Parathyroid adenoma (tissue), 2 donors: ENCODE measurements at regions not wholly inside any gene's neighbourhood (a gene's known extent, or its start where the extent isn't known, plus 50 kb on each side); places are given as distances from the start of the nearest gene placed in this dataset.
"Not testable (repeated sequence)": the region's sequence is repeated elsewhere in the genome, so short reads cannot be mapped to it uniquely, and the experiment has no call there.

Experiments used
- H2AFZ ChIP-seq: fragments of 300-600 bp; sonication (generic); one replicate; pipeline ENCODE4 v1.7.0; 2017; ENCODE audit warnings: antibody characterized with exemption, mild to moderate bottlenecking
- H3K27ac ChIP-seq: fragments of 300-600 bp; sonication (generic); one replicate; pipeline ENCODE4 v1.7.0; 2017
- H3K27me3 ChIP-seq: fragments of 300-600 bp; sonication (generic); one replicate; pipeline ENCODE4 v1.7.0; 2017; ENCODE audit warnings: low read length; ENCODE audit not compliant: control insufficient read depth, insufficient read depth
- H3K36me3 ChIP-seq: fragments of 300-600 bp; sonication (generic); one replicate; pipeline ENCODE4 v1.7.0; 2017; ENCODE audit warnings: low read length; ENCODE audit not compliant: control insufficient read depth, insufficient read depth
- H3K4me1 ChIP-seq: fragments of 300-600 bp; sonication (generic); one replicate; pipeline ENCODE4 v1.7.0; 2017; ENCODE audit warnings: control low read depth
- H3K4me2 ChIP-seq: fragments of 300-600 bp; sonication (generic); one replicate; pipeline ENCODE4 v1.7.0; 2017; ENCODE audit warnings: low read length
- H3K4me3 ChIP-seq: fragments of 300-600 bp; sonication (generic); one replicate; pipeline ENCODE4 v1.7.0; 2017; ENCODE audit warnings: low read depth, low read length
- H3K79me2 ChIP-seq: fragments of 300-600 bp; sonication (generic); one replicate; pipeline ENCODE4 v1.7.0; 2017; ENCODE audit warnings: control low read depth
- H3K9ac ChIP-seq: fragments of 300-600 bp; sonication (generic); one replicate; pipeline ENCODE4 v1.7.0; 2017; ENCODE audit warnings: mild to moderate bottlenecking
- H3K9me3 ChIP-seq: fragments of 300-600 bp; sonication (generic); one replicate; pipeline ENCODE4 v1.7.0; 2017; ENCODE audit warnings: low read length; ENCODE audit not compliant: control insufficient read depth
- CTCF ChIP-seq: fragments of 300-600 bp; sonication (generic); IDR thresholded peaks from one replicate; pipeline ENCODE4 v1.7.0; 2017; ENCODE audit warnings: antibody characterized with exemption, mild to moderate bottlenecking
- donor health status: primary hyperparathyroidism.

DNA sequence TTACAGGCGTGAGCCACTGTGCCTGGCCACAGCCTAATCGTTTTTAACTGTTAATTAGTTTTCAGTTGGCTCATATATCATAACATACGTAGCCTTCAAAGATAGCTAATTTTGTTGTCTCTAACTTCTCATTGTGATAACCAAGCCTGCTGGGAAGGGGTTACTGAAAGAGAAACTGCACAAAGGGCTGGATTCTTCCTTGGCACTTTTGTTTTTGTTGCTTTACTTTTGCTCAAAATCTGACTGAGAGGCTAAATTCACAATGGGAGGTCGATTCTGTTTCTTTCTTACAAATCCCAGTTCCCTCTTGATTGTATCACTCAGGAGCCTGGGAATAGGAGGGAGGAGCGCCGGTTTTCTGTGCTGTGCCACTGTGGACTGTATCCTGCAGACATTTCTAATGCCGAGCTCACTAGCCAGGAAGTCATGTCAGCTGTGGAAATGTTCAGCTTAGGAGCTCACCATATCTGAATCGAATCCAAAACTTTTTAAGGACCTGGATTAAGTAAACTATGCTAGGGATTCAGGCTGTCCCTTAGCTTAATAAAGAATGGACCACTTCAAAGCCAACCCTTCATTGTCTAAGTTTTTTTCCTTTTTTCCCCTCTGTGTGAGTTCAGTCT, 120.5 kb upstream of the FAT1 start:
- H3K4me3 ChIP-seq = no peak overlapping the region
- no peaks in the 10 kb centered on the region for H3K36me3 ChIP-seq
- H3K27me3 ChIP-seq = no peaks in the 10 kb centered on the region
- H3K4me1 ChIP-seq = no peaks in the 10 kb centered on the region
- TF ChIP-seq CTCF = no peak
- H3K79me2 ChIP-seq = no peaks in the 10 kb centered on the region
- no peak overlapping the region for H3K4me2 ChIP-seq
- no peak overlapping the region for H2AFZ ChIP-seq
- no peak overlapping the region for H3K27ac ChIP-seq
- no peaks in the 10 kb centered on the region for H3K9me3 ChIP-seq
- no peak overlapping the region for H3K9ac ChIP-seq

GRCh38 chr4:186845137-186845842, 121.6 kb upstream of the FAT1 start:
- Histone ChIP-seq H3K4me1 (no peaks in the 10 kb centered on the region), H3K4me2 (no peak overlapping the region), H3K36me3 (no peaks in the 10 kb centered on the region), H3K27ac (no peak overlapping the region), H3K4me3 (no peak overlapping the region), H3K9ac (no peak overlapping the region), H3K79me2 (no peaks in the 10 kb centered on the region), H3K27me3 (no peaks in the 10 kb centered on the region), H3K9me3 (peaks cover 4% of the 10 kb centered on the region), H2AFZ (no peak overlapping the region)
- TF ChIP-seq CTCF = no peak

DNA sequence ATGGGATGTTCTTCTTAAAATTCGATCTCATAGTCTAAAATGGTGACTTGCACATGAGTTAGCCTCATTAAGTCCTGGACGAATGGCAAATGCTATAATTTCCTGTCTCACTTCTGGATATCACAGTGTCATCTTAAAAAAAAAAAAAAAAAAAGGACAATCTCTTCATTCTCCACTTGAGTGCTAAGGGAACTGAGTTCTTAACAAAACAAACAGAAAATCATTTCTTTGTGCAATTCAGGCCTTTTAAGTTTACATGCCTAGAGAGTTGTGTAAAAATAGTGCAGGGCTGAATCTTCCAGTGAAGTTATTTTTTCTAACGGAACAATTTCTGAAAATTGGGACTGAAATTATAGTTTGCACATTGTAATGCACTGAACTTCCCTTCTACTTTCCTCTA, 122.8 kb upstream of the FAT1 start:
- Histone ChIP-seq H3K4me3 (no peak overlapping the region), H3K9ac (no peak overlapping the region), H3K9me3 (peaks cover 5% of the 10 kb centered on the region), H3K4me2 (no peak overlapping the region), H3K36me3 (no peaks in the 10 kb centered on the region), H3K27me3 (no peaks in the 10 kb centered on the region), H3K4me1 (no peaks in the 10 kb centered on the region), H3K27ac (no peak overlapping the region), H2AFZ (no peak overlapping the region), H3K79me2 (no peaks in the 10 kb centered on the region)
- no peak for TF ChIP-seq CTCF

DNA sequence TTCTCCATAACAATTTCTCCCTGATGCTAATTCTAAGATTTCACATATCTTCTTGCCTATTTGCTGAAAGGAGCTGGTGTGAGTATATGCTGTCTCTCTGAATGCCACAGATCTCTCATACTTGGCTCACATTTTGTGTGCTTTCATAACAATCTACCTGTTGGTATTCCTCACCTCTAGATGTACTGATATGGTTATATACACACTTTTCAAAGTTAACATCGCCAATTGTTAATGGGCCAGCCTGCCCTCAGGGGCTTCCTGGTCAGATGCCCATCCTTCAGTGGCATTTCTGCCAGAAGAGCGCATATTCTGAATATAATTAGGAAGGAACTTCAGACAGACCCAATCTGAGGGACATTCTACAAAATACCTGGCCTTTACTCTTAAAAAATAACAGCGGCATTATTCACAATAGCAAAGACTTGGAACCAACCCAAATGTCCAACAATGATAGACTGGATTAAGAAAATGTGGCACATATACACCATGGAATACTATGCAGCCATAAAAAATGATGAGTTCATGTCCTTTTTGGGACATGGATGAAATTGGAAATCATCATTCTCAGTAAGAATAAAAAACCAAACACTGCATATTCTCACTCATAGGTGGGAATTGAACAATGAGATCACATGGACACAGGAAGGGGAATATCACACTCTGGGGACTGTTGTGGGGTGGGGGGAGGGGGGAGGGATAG, 123.9 kb upstream of the FAT1 start:
- H3K4me2 ChIP-seq, H3K9ac ChIP-seq, H3K4me3 ChIP-seq, H3K4me1 ChIP-seq, H3K9me3 ChIP-seq, H2AFZ ChIP-seq, H3K36me3 ChIP-seq, H3K27ac ChIP-seq, H3K79me2 ChIP-seq, H3K27me3 ChIP-seq: not testable (repeated sequence)

GRCh38 chr4:186848437-186848836, 124.8 kb upstream of the FAT1 start:
- Histone ChIP-seq H3K4me1 (no peaks in the 10 kb centered on the region), H3K27ac (no peak overlapping the region), H3K4me3 (no peak overlapping the region), H3K9me3 (peaks cover 5% of the 10 kb centered on the region), H2AFZ (no peak overlapping the region), H3K36me3 (no peaks in the 10 kb centered on the region), H3K27me3 (no peaks in the 10 kb centered on the region), H3K9ac (no peak overlapping the region), H3K4me2 (no peak overlapping the region), H3K79me2 (no peaks in the 10 kb centered on the region)
- no peak for TF ChIP-seq CTCF
